GM12878 (cell line): ENCODE measurements at regions not wholly inside any gene's neighbourhood (a gene's known extent, or its start where the extent isn't known, plus 50 kb on each side); places are given as distances from the start of the nearest gene placed in this dataset.

Experiments
- ATAC-seq: fragments of 200-7000 bp; cut with Tn5 transposase; 3 replicates; pipeline ENCODE4 v1.9.1; 2020; ENCODE audit warnings: mild to moderate bottlenecking, moderate library complexity
- BruUV-seq: library from RNA; stranded (reverse); fragments of 400-500 nt; replicated peaks from 2 replicates; lab custom pipeline; 2021; lab: Mats Ljungman, UMichigan
- CTCF ChIA-PET: fragments of 300-600 bp; sonication (Branson Sonifier 250); formaldehyde crosslinking; extraction: SDS; loops from one replicate; lab custom pipeline; 2021; ENCODE audit warnings: inconsistent platforms; lab: Yijun Ruan, JAX
- POLR2A ChIA-PET: fragments of 350-600 bp; formaldehyde crosslinking; extraction: SDS; loops from one replicate; lab custom pipeline; 2021; ENCODE audit warnings: inconsistent platforms; lab: Charles Lee
- RAD21 ChIA-PET: fragments of 300-600 bp; sonication (Branson Sonifier 250); formaldehyde crosslinking; loops from one replicate; lab custom pipeline; 2023; ENCODE audit warnings: antibody characterized with exemption; ENCODE audit not compliant: unreplicated experiment; lab: Charles Lee
- SMC1A ChIA-PET: fragments of 300-600 bp; sonication (Branson Sonifier 250); formaldehyde crosslinking; loops from one replicate; lab custom pipeline; 2023; ENCODE audit not compliant: unreplicated experiment, uncharacterized antibody; lab: Charles Lee
- DNase-seq: peaks from one replicate; pipeline ENCODE4 v3.0.0-alpha.2; 2011; ENCODE audit warnings: low read depth, low spot score
- FAIRE-seq: peaks from 3 replicates; lab custom pipeline; 2011; peaks lifted over from hg19 to GRCh38; lab: Jason Lieb, UNC
- H2AFZ ChIP-seq: 2 replicates; pipeline ENCODE4 v1.6.0; 2011; ENCODE audit warnings: low read depth, low read length, control low read depth; ENCODE audit not compliant: control insufficient read depth
- H3K27ac ChIP-seq: 2 replicates; pipeline ENCODE4 v1.5.1; 2011; ENCODE audit warnings: control low read depth; ENCODE audit not compliant: control insufficient read depth, insufficient read depth
- H3K27me3 ChIP-seq, 2 experiments: replicated peaks in 1 of 2; 2 replicates each; pipeline versions ENCODE4 v1.6.0 to v1.6.1; 2011; ENCODE audit warnings: low read length in 1 of 2; ENCODE audit not compliant: control insufficient read depth in 2 of 2, insufficient read depth in 2 of 2
- H3K36me3 ChIP-seq, 2 experiments: 2 replicates each; pipeline ENCODE4 v1.5.1; 2011; ENCODE audit warnings: low read length in 1 of 2; ENCODE audit not compliant: control insufficient read depth in 2 of 2, insufficient read depth in 2 of 2
- H3K4me1 ChIP-seq: 2 replicates; pipeline ENCODE4 v1.6.1; 2011; ENCODE audit warnings: mild to moderate bottlenecking, low read length, moderate library complexity, mixed read lengths; ENCODE audit not compliant: control insufficient read depth, insufficient read depth
- H3K4me2 ChIP-seq: 2 replicates; pipeline ENCODE4 v1.6.0; 2011; ENCODE audit warnings: control low read depth; ENCODE audit not compliant: control insufficient read depth, insufficient read depth
- H3K4me3 ChIP-seq: fragments of 200-600 bp; sonication (generic); 2 replicates; pipeline ENCODE4 v1.5.1; 2016
- H3K79me2 ChIP-seq: 2 replicates; pipeline ENCODE4 v1.6.0; 2011; ENCODE audit warnings: low read length; ENCODE audit not compliant: control insufficient read depth, insufficient read depth
- H3K9ac ChIP-seq: 2 replicates; pipeline ENCODE4 v1.8.0; 2011; ENCODE audit warnings: low read length, control low read depth, mixed read lengths; ENCODE audit not compliant: control insufficient read depth, insufficient read depth
- H3K9me3 ChIP-seq: replicated peaks from 3 replicates; pipeline ENCODE4 v1.5.1; 2011; ENCODE audit warnings: mild to moderate bottlenecking, low read length; ENCODE audit not compliant: control insufficient read depth, insufficient read depth
- H4K20me1 ChIP-seq: 2 replicates; pipeline ENCODE4 v1.6.0; 2011; ENCODE audit not compliant: control insufficient read depth, insufficient read depth
- ATF7 ChIP-seq: fragments of 450-650 bp; IDR thresholded peaks from 2 replicates; pipeline ENCODE4 v1.6.1; 2016; ENCODE audit warnings: low read depth, mild to moderate bottlenecking
- BCL11A ChIP-seq: IDR thresholded peaks from 2 replicates; pipeline ENCODE4 v1.6.1; 2011; ENCODE audit warnings: low read depth, low read length
- IKZF1 ChIP-seq: fragments of 450-650 bp; conservative IDR thresholded peaks from 2 replicates; pipeline ENCODE4 v1.6.1; 2017; ENCODE audit warnings: antibody characterized with exemption, mild to moderate bottlenecking
- IRF4 ChIP-seq: IDR thresholded peaks from 2 replicates; pipeline ENCODE4 v1.6.1; 2011; ENCODE audit warnings: low read depth, low read length
- WGBS: methylation state at CpG from one replicate; pipeline ENCODE4 v1.1.6; 2016; ENCODE audit warnings: low lambda C conversion rate; ENCODE audit not compliant: insufficient replicate concordance, insufficient coverage; ENCODE audit errors: missing lambda C conversion rate; 5-methylcytosine and 5-hydroxymethylcytosine counted together
- in situ Hi-C: fragments of 300-500 bp; cut with MboI; formaldehyde crosslinking; loops from 9 replicates; pipeline ENCODE4 v1.14.3; 2018; ENCODE audit warnings: mixed read lengths
- intact Hi-C: fragments of 100-400 bp; cut with micrococcal nuclease; formaldehyde crosslinking; loops from one replicate; pipeline ENCODE4 v1.14.2; 2022; ENCODE audit not compliant: unreplicated experiment
- TF ChIP-seq, protein P1 (sequence below): IDR thresholded peaks from 2 replicates; pipeline ENCODE4 v1.6.1; 2012; ENCODE audit warnings: low read depth, low read length, improper control_type of control experiment
- TF ChIP-seq, protein P2 (sequence below): fragments of 450-650 bp; IDR thresholded peaks from 2 replicates; pipeline ENCODE4 v1.6.1; 2017; ENCODE audit warnings: mild to moderate bottlenecking, moderate library complexity

DNA sequence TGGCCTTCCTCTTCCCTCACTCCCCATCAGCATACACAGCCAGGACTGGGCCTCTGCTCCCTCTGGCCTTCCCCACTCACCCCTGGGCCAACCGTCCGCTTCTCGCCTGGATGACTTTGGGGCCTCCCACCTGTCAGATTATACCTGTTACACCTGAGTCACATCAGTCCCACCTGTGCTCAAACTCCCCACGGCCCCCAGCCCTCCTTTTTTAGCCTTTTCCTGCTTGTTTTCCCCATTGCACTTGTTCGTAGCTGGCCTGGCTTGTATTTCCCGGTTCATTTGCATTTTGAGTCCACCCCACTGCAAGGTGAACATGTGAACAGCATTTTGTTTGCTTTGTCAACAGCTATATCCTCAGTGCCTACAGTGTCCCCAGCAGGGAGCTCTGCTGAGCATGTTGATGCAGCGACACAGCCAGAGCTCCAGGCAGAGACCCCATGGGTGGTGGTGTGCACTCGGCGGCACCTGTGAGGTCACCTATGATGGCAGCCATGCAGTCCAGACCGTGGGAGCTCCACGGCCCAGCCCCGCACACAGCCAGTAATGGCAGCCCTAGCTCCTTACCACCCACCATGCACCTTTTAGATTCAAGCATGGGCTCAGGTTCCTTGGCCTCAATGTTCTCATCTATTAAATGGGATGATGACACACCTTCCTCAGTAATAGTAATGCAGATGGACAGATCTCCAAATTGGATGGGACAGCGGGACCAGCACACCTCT lies 276.4 kb upstream of the HS6ST1 start (continued):
- TF ChIP-seq, protein P1, sequence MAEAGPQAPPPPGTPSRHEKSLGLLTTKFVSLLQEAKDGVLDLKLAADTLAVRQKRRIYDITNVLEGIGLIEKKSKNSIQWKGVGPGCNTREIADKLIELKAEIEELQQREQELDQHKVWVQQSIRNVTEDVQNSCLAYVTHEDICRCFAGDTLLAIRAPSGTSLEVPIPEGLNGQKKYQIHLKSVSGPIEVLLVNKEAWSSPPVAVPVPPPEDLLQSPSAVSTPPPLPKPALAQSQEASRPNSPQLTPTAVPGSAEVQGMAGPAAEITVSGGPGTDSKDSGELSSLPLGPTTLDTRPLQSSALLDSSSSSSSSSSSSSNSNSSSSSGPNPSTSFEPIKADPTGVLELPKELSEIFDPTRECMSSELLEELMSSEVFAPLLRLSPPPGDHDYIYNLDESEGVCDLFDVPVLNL: no peak
- TF ChIP-seq, protein P2, sequence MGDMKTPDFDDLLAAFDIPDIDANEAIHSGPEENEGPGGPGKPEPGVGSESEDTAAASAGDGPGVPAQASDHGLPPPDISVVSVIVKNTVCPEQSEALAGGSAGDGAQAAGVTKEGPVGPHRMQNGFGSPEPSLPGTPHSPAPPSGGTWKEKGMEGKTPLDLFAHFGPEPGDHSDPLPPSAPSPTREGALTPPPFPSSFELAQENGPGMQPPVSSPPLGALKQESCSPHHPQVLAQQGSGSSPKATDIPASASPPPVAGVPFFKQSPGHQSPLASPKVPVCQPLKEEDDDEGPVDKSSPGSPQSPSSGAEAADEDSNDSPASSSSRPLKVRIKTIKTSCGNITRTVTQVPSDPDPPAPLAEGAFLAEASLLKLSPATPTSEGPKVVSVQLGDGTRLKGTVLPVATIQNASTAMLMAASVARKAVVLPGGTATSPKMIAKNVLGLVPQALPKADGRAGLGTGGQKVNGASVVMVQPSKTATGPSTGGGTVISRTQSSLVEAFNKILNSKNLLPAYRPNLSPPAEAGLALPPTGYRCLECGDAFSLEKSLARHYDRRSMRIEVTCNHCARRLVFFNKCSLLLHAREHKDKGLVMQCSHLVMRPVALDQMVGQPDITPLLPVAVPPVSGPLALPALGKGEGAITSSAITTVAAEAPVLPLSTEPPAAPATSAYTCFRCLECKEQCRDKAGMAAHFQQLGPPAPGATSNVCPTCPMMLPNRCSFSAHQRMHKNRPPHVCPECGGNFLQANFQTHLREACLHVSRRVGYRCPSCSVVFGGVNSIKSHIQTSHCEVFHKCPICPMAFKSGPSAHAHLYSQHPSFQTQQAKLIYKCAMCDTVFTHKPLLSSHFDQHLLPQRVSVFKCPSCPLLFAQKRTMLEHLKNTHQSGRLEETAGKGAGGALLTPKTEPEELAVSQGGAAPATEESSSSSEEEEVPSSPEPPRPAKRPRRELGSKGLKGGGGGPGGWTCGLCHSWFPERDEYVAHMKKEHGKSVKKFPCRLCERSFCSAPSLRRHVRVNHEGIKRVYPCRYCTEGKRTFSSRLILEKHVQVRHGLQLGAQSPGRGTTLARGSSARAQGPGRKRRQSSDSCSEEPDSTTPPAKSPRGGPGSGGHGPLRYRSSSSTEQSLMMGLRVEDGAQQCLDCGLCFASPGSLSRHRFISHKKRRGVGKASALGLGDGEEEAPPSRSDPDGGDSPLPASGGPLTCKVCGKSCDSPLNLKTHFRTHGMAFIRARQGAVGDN: no peak
- TF ChIP-seq IKZF1: no peak
- no peak for TF ChIP-seq BCL11A
- no peak for TF ChIP-seq IRF4

DNA sequence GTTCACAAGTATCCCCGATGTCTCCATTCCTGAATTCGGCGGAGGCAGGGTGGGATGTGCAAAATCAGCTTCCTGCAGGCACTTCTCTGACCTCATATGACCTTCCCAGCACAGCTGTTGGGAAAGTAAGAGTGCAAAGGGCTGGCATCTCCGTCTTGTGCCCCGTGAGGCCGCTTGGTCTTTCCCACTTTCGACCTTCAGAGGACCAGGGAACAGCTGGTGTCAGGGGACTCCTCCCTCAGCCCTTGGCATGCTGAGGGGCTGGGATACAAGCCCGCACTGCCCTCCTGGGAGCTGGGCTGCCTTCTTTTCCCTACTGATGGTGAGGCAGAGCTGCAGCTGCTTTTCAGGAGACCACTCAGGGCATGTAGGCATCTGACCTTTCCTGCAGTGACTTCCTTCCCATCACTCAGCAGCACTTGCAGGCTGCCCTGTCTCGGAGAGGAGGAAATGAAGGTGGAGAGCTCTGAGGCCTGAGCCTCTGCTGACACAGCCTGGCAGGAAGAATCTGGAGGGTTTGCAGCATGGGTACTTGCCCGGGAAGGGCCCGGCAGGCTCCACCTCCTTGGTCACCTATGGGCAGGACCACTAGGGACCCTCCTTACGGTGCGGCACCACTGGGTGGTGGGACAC lies 277.2 kb upstream of the HS6ST1 start:
- ChIA-PET SMC1A (no interaction called here), RAD21 (no interaction called here), CTCF (interaction anchor here (0.7 kb wide), 1 partner anchor 160 kb away, joined by 3 read pairs; no protein-coding TSS in a partner anchor), POLR2A (no interaction called here)
- Histone ChIP-seq H2AFZ (no peak overlapping the region), H4K20me1 (no peaks in the 10 kb centered on the region), H3K4me1 (no peaks in the 10 kb centered on the region), H3K36me3 (no peaks in the 10 kb centered on the region), H3K27ac (no peak overlapping the region), H3K9me3 (no peaks in the 10 kb centered on the region), H3K9ac (no peak overlapping the region), H3K4me2 (no peak overlapping the region), H3K4me3 (no peak overlapping the region), H3K79me2 (no peaks in the 10 kb centered on the region), H3K27me3 (peaks cover 0 to 5% of the 10 kb centered on the region in 2 experiments; a peak in 1 of 4 replicates)
- DNase-seq (no peak), ATAC-seq (no peak), FAIRE-seq (no peak)
- no TSS peak for BruUV-seq
- intact Hi-C loops: no loop called here
- in situ Hi-C loops: no loop called here
- WGBS: 27% methylated on average over 13 of the region's 13 CpGs
- no peak for TF ChIP-seq ATF7
